IMR-90 (cell line): ENCODE measurements at regions not wholly inside any gene's neighbourhood (a gene's known extent, or its start where the extent isn't known, plus 50 kb on each side); places are given as distances from the start of the nearest gene placed in this dataset.
A peak's percentile ranks its signal among the peaks of the same experiment; 100 is the strongest.

Source experiments
- ATAC-seq: fragments of 200-7000 bp; cut with Tn5 transposase; 2 replicates; pipeline ENCODE4 v1.9.1; 2020; ENCODE audit warnings: low read depth, mild to moderate bottlenecking, moderate library complexity
- BruUV-seq: library from RNA; stranded (reverse); fragments of 400-500 nt; replicated peaks from 2 replicates; lab custom pipeline; 2021; lab: Mats Ljungman, UMichigan
- CTCF ChIA-PET: fragments of 300-600 bp; formaldehyde crosslinking; extraction: SDS; loops from one replicate; lab custom pipeline; 2021; ENCODE audit warnings: antibody characterized with exemption; lab: Yijun Ruan, JAX
- POLR2A ChIA-PET: fragments of 300-600 bp; sonication (Branson Sonifier 250); formaldehyde crosslinking; loops from one replicate; lab custom pipeline; 2022; ENCODE audit warnings: antibody characterized with exemption; ENCODE audit not compliant: unreplicated experiment; lab: Charles Lee
- DNase-seq: peaks from one replicate; pipeline ENCODE4 v3.0.0; 2013
- H2AFZ ChIP-seq: replicated peaks from 2 replicates; pipeline ENCODE3; 2013; ENCODE audit warnings: low read length, mild to moderate bottlenecking; ENCODE audit not compliant: poor library complexity
- H2AK5ac ChIP-seq: 2 replicates; pipeline ENCODE4 v1.6.1; 2013; ENCODE audit warnings: low read depth, low read length, inconsistent platforms
- H2AK9ac ChIP-seq: replicated peaks from 2 replicates; pipeline ENCODE3; 2013; ENCODE audit warnings: mild to moderate bottlenecking, low read depth, low read length, moderate library complexity; ENCODE audit not compliant: poor library complexity
- H2BK120ac ChIP-seq: 2 replicates; pipeline ENCODE4 v1.6.1; 2013; ENCODE audit warnings: low read depth, low read length, inconsistent platforms
- H2BK15ac ChIP-seq: 3 replicates; pipeline ENCODE4 v1.6.1; 2013; ENCODE audit warnings: low read depth, low read length, inconsistent platforms
- H2BK20ac ChIP-seq: 2 replicates; pipeline ENCODE4 v1.6.1; 2013; ENCODE audit warnings: low read depth, mild to moderate bottlenecking, inconsistent platforms, low read length, moderate library complexity
- H2BK5ac ChIP-seq: 2 replicates; pipeline ENCODE4 v1.6.1; 2013; ENCODE audit warnings: mild to moderate bottlenecking, low read depth, low read length, inconsistent platforms; ENCODE audit not compliant: poor library complexity, severe bottlenecking
- H3K14ac ChIP-seq: replicated peaks from 2 replicates; pipeline ENCODE4 v1.6.1; 2013; ENCODE audit warnings: low read depth, low read length, inconsistent platforms
- H3K18ac ChIP-seq: 2 replicates; pipeline ENCODE4 v1.6.1; 2013; ENCODE audit warnings: low read depth, low read length, control low read depth
- H3K23ac ChIP-seq: 2 replicates; pipeline ENCODE4 v1.6.1; 2013; ENCODE audit warnings: low read depth, low read length, inconsistent platforms
- H3K27ac ChIP-seq: 2 replicates; pipeline ENCODE4 v1.5.1; 2013; ENCODE audit warnings: mild to moderate bottlenecking, control low read depth, low read length; ENCODE audit not compliant: insufficient read depth
- H3K27me3 ChIP-seq: 2 replicates; pipeline ENCODE4 v1.6.1; 2013; ENCODE audit warnings: low read length; ENCODE audit not compliant: control insufficient read depth, insufficient read depth
- H3K36me3 ChIP-seq: 2 replicates; pipeline ENCODE4 v1.6.1; 2013; ENCODE audit warnings: low read length, mixed read lengths; ENCODE audit not compliant: control insufficient read depth, insufficient read depth
- H3K4ac ChIP-seq: 2 replicates; pipeline ENCODE4 v1.6.1; 2013; ENCODE audit warnings: low read depth, low read length, inconsistent platforms
- H3K4me1 ChIP-seq: 2 replicates; pipeline ENCODE4 v1.6.1; 2013; ENCODE audit warnings: low read length, mixed read lengths; ENCODE audit not compliant: control insufficient read depth, insufficient read depth
- H3K4me2 ChIP-seq: 2 replicates; pipeline ENCODE4 v1.6.1; 2013; ENCODE audit warnings: low read depth, mild to moderate bottlenecking, control low read depth, low read length, moderate library complexity
- H3K4me3 ChIP-seq: 2 replicates; pipeline ENCODE4 v1.5.1; 2013; ENCODE audit warnings: low read depth, mild to moderate bottlenecking, control low read depth, low read length, moderate library complexity; ENCODE audit not compliant: insufficient read depth
- H3K56ac ChIP-seq: 2 replicates; pipeline ENCODE4 v1.6.1; 2013; ENCODE audit warnings: low read length, inconsistent platforms; ENCODE audit not compliant: insufficient read depth; ENCODE audit errors: extremely low read depth
- H3K79me1 ChIP-seq, 2 experiments: 2 replicates each; pipeline ENCODE4 v1.6.1; 2013; ENCODE audit warnings: low read length in 2 of 2, inconsistent platforms in 1 of 2, low read depth in 1 of 2
- H3K9ac ChIP-seq: 2 replicates; pipeline ENCODE4 v1.6.1; 2013; ENCODE audit warnings: low read depth, low read length, control low read depth
- H3K9me1 ChIP-seq: 2 replicates; pipeline ENCODE4 v1.6.1; 2013; ENCODE audit warnings: low read length, inconsistent platforms; ENCODE audit not compliant: insufficient read depth
- H3K9me3 ChIP-seq: 2 replicates; pipeline ENCODE4 v1.6.1; 2013; ENCODE audit warnings: low read length; ENCODE audit not compliant: control insufficient read depth, insufficient read depth
- H4K20me1 ChIP-seq: 2 replicates; pipeline ENCODE4 v1.6.1; 2013; ENCODE audit warnings: low read length, inconsistent platforms; ENCODE audit not compliant: insufficient read depth
- H4K5ac ChIP-seq: 2 replicates; pipeline ENCODE4 v1.6.1; 2013; ENCODE audit warnings: mild to moderate bottlenecking, low read depth, low read length, control low read depth
- H4K8ac ChIP-seq, 2 experiments: 2 replicates each; pipeline ENCODE4 v1.6.1; 2013; ENCODE audit warnings: low read depth in 2 of 2, low read length in 2 of 2, control low read depth in 1 of 2, inconsistent platforms in 1 of 2
- H4K91ac ChIP-seq: 2 replicates; pipeline ENCODE4 v1.6.1; 2013; ENCODE audit warnings: low read depth, low read length, inconsistent platforms; ENCODE audit not compliant: insufficient read depth
- BHLHE40 ChIP-seq: fragments of 150-350 bp; IDR thresholded peaks from 2 replicates; pipeline ENCODE4 v1.6.1; 2016; ENCODE audit warnings: mild to moderate bottlenecking, low read depth, low read length
- CHD1 ChIP-seq: IDR thresholded peaks from 2 replicates; pipeline ENCODE4 v1.6.1; 2012; ENCODE audit warnings: low read depth, low read length, improper control_type of control experiment
- FOS ChIP-seq: fragments of 150-350 bp; IDR thresholded peaks from 2 replicates; pipeline ENCODE4 v1.6.1; 2016; ENCODE audit warnings: low read depth, low read length
- MAFK ChIP-seq: IDR thresholded peaks from 2 replicates; pipeline ENCODE4 v1.6.1; 2012; ENCODE audit warnings: low read depth, low read length, improper control_type of control experiment
- MAZ ChIP-seq: IDR thresholded peaks from 2 replicates; pipeline ENCODE4 v1.6.1; 2012; ENCODE audit warnings: low read depth, mild to moderate bottlenecking, low read length, improper control_type of control experiment, moderate library complexity, borderline replicate concordance
- MXI1 ChIP-seq: IDR thresholded peaks from 2 replicates; pipeline ENCODE4 v1.6.1; 2012; ENCODE audit warnings: low read depth, mild to moderate bottlenecking, low read length, moderate library complexity, borderline replicate concordance
- NFE2L2 ChIP-seq: fragments of 150-350 bp; IDR thresholded peaks from 2 replicates; pipeline ENCODE4 v1.6.1; 2016; ENCODE audit warnings: low read depth, mild to moderate bottlenecking, low read length
- POLR2A ChIP-seq: IDR thresholded peaks from 2 replicates; pipeline ENCODE4 v1.6.1; 2012; ENCODE audit warnings: mild to moderate bottlenecking, low read depth, low read length
- RAD21 ChIP-seq: IDR thresholded peaks from 2 replicates; pipeline ENCODE4 v1.6.1; 2012; ENCODE audit warnings: low read length, improper control_type of control experiment
- RFX5 ChIP-seq: IDR thresholded peaks from 2 replicates; pipeline ENCODE4 v1.8.0; 2012; ENCODE audit warnings: low read depth, mild to moderate bottlenecking, low read length, moderate library complexity
- WGBS, 2 experiments: methylation state at CpG; one replicate each; pipeline versions ENCODE4 v1.1.5 to v1.1.7; 2013; ENCODE audit warnings: missing lambda C conversion rate in 2 of 2; ENCODE audit not compliant: insufficient read length in 1 of 2; ENCODE audit errors: extremely low coverage in 2 of 2; 5-methylcytosine and 5-hydroxymethylcytosine counted together
- dilution Hi-C: fragments of 300-500 bp; cut with HindIII; formaldehyde crosslinking; loops from one replicate; pipeline ENCODE4 v1.14.3; 2018; ENCODE audit warnings: low sequenced_read_pairs; ENCODE audit not compliant: unreplicated experiment
- in situ Hi-C: fragments of 300-500 bp; cut with MboI; formaldehyde crosslinking; loops from 3 replicates; pipeline ENCODE4 v1.14.3; 2019; ENCODE audit warnings: low sequenced_read_pairs, inconsistent platforms, mixed read lengths
- intact Hi-C: fragments of 100-400 bp; cut with micrococcal nuclease; formaldehyde crosslinking; loops from 2 replicates; pipeline ENCODE4 v1.10.0; 2022
- TF ChIP-seq, protein P1 (sequence below): conservative IDR thresholded peaks from 2 replicates; pipeline ENCODE4 v1.5.1; 2012; ENCODE audit warnings: mild to moderate bottlenecking, low read depth, low read length, improper control_type of control experiment
- TF ChIP-seq, protein P2 (sequence below): fragments of 150-350 bp; IDR thresholded peaks from 2 replicates; pipeline ENCODE4 v1.6.1; 2016; ENCODE audit warnings: low read depth, mild to moderate bottlenecking, low read length, moderate library complexity, borderline replicate concordance
- TF ChIP-seq, protein P3 (sequence below): fragments of 150-350 bp; IDR thresholded peaks from 2 replicates; pipeline ENCODE4 v1.6.1; 2017; ENCODE audit warnings: mild to moderate bottlenecking, antibody characterized with exemption, low read length, low read depth

DNA sequence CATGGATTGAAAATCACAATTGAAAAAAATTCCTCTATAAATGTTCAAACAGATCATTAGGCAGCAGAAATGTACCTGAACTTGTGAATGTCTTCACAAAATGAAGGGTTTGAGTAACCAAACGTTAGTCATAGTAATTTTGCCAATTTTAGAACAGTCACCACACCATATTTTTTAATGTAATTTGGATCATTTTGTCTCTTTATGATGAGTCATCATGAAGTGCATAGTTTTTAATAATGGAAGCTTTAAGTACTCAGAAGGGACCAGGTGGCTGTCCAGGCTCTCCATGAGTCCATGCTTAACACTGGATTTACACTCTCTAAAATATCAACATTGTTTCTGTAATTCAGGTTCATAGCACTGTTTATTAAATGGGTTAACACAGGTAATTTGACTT lies 219.2 kb downstream of the ETV1 start:
- Histone ChIP-seq H3K4me3 (no peak overlapping the region), H4K20me1 (no peaks in the 10 kb centered on the region), H2AK9ac (no peak overlapping the region), H3K9me1 (no peaks in the 10 kb centered on the region), H2BK120ac (no peak overlapping the region), H4K5ac (no peak overlapping the region), H4K8ac (no peak overlapping the region), H3K79me1 (no peaks in the 10 kb centered on the region), H2AFZ (no peak overlapping the region), H3K27me3 (no peaks in the 10 kb centered on the region), H3K27ac (no peak overlapping the region), H3K14ac (no peak overlapping the region), H2BK5ac (no peak overlapping the region), H3K18ac (no peak overlapping the region), H3K4me2 (no peak overlapping the region), H3K36me3 (no peaks in the 10 kb centered on the region), H3K9me3 (no peaks in the 10 kb centered on the region), H3K56ac (no peak overlapping the region), H4K91ac (no peak overlapping the region), H3K4me1 (no peaks in the 10 kb centered on the region), H2AK5ac (no peak overlapping the region), H2BK20ac (no peak overlapping the region), H3K9ac (no peak overlapping the region), H3K23ac (no peak overlapping the region), H3K4ac (no peak overlapping the region), H2BK15ac (no peak overlapping the region)
- ChIA-PET POLR2A (no interaction called here), CTCF (no interaction called here)
- DNase-seq = peak; percentile 22
- BruUV-seq = no TSS peak
- TF ChIP-seq MXI1 = no peak
- TF ChIP-seq, protein P1, sequence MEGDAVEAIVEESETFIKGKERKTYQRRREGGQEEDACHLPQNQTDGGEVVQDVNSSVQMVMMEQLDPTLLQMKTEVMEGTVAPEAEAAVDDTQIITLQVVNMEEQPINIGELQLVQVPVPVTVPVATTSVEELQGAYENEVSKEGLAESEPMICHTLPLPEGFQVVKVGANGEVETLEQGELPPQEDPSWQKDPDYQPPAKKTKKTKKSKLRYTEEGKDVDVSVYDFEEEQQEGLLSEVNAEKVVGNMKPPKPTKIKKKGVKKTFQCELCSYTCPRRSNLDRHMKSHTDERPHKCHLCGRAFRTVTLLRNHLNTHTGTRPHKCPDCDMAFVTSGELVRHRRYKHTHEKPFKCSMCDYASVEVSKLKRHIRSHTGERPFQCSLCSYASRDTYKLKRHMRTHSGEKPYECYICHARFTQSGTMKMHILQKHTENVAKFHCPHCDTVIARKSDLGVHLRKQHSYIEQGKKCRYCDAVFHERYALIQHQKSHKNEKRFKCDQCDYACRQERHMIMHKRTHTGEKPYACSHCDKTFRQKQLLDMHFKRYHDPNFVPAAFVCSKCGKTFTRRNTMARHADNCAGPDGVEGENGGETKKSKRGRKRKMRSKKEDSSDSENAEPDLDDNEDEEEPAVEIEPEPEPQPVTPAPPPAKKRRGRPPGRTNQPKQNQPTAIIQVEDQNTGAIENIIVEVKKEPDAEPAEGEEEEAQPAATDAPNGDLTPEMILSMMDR = no peak
- no peak for TF ChIP-seq POLR2A
- TF ChIP-seq, protein P2, sequence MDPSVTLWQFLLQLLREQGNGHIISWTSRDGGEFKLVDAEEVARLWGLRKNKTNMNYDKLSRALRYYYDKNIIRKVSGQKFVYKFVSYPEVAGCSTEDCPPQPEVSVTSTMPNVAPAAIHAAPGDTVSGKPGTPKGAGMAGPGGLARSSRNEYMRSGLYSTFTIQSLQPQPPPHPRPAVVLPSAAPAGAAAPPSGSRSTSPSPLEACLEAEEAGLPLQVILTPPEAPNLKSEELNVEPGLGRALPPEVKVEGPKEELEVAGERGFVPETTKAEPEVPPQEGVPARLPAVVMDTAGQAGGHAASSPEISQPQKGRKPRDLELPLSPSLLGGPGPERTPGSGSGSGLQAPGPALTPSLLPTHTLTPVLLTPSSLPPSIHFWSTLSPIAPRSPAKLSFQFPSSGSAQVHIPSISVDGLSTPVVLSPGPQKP = no peak
- peak; percentile 77; the same call in 1 of the 2 replicates for TF ChIP-seq NFE2L2
- TF ChIP-seq CHD1 = no peak
- peak; percentile 78 for TF ChIP-seq MAFK
- no peak for TF ChIP-seq RFX5
- no peak for TF ChIP-seq RAD21
- TF ChIP-seq MAZ = no peak
- peak; percentile 77 for TF ChIP-seq FOS
- TF ChIP-seq, protein P3, sequence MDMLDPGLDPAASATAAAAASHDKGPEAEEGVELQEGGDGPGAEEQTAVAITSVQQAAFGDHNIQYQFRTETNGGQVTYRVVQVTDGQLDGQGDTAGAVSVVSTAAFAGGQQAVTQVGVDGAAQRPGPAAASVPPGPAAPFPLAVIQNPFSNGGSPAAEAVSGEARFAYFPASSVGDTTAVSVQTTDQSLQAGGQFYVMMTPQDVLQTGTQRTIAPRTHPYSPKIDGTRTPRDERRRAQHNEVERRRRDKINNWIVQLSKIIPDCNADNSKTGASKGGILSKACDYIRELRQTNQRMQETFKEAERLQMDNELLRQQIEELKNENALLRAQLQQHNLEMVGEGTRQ = no peak
- no peak for TF ChIP-seq BHLHE40
- dilution Hi-C loops = no loop called here
- in situ Hi-C loops = no loop called here
- no peak for ATAC-seq
- intact Hi-C loops = no loop called here
- WGBS, 2 experiments = no CpG with 5 or more reads among the region's 1 CpG
